Activated CD4-positive, alpha-beta T cell treated with anti-CD3 and anti-CD28 coated beads, Interleukin-2, amount 10 ng/mL, durations not matched to agents 24 days and 14 days (primary cell): ENCODE measurements at regions not wholly inside any gene's neighbourhood (a gene's known extent, or its start where the extent isn't known, plus 50 kb on each side); places are given as distances from the start of the nearest gene placed in this dataset.

Experiments
- DNase-seq: peaks from one replicate; pipeline ENCODE4 v3.0.0; 2022
- H3K27ac Mint-ChIP-seq: one replicate; pipeline ENCODE4 v1.8.0; 2022; ENCODE audit warnings: mild to moderate bottlenecking, mixed read lengths
- H3K27me3 Mint-ChIP-seq: one replicate; pipeline ENCODE4 v1.8.0; 2022; ENCODE audit warnings: mixed read lengths
- H3K36me3 Mint-ChIP-seq: one replicate; pipeline ENCODE4 v1.8.0; 2022; ENCODE audit warnings: low read depth, mild to moderate bottlenecking, mixed read lengths
- H3K4me1 Mint-ChIP-seq: one replicate; pipeline ENCODE4 v1.8.0; 2021; ENCODE audit warnings: mixed read lengths
- H3K4me3 Mint-ChIP-seq: one replicate; pipeline ENCODE4 v1.8.0; 2022; ENCODE audit warnings: mild to moderate bottlenecking, moderate library complexity, mixed read lengths
- H3K9me3 Mint-ChIP-seq: one replicate; pipeline ENCODE4 v1.8.0; 2021; ENCODE audit warnings: mixed read lengths
- intact Hi-C: fragments of 100-400 bp; cut with micrococcal nuclease; formaldehyde crosslinking; loops from one replicate; pipeline ENCODE4 v1.15.1; 2023

- Mint-ChIP-seq H3K4me3 (no peak overlapping the region), H3K27ac (no peak overlapping the region), H3K27me3 (no peaks in the 10 kb centered on the region), H3K4me1 (peaks cover 11% of the 10 kb centered on the region), H3K36me3 (peaks cover 5% of the 10 kb centered on the region), H3K9me3 (peaks cover 15% of the 10 kb centered on the region)
- DNase-seq, result peak; percentile 66
- intact Hi-C loops, result loop anchor here (2.0 kb wide), 1 partner anchor 45 kb away; no protein-coding TSS in a partner anchor
These were observed 304.4 kb upstream of the TGFBR2 start for GRCh38 chr3:30302027-30302426.

- Mint-ChIP-seq H3K9me3 (peaks cover 15% of the 10 kb centered on the region), H3K36me3 (peaks cover 5% of the 10 kb centered on the region), H3K27me3 (no peaks in the 10 kb centered on the region), H3K27ac (no peak overlapping the region), H3K4me3 (no peak overlapping the region), H3K4me1 (peaks cover 11% of the 10 kb centered on the region)
- intact Hi-C loops, result loop anchor here (2.0 kb wide), 1 partner anchor 43 kb away; no protein-coding TSS in a partner anchor
- no peak for DNase-seq
These were observed 302.6 kb upstream of the TGFBR2 start for GRCh38 chr3:30303770-30304169.

GRCh38 chr3:30305021-30305420, 301.4 kb upstream of the TGFBR2 start:
- Mint-ChIP-seq H3K4me1 (peaks cover 9% of the 10 kb centered on the region), H3K36me3 (peaks cover 5% of the 10 kb centered on the region), H3K9me3 (peaks cover 10% of the 10 kb centered on the region), H3K27ac (no peak overlapping the region), H3K4me3 (no peak overlapping the region), H3K27me3 (no peaks in the 10 kb centered on the region)
- no peak for DNase-seq
- intact Hi-C loops, result no loop called here

- H3K4me1 Mint-ChIP-seq, result peaks cover 5% of the 10 kb centered on the region
- intact Hi-C loops, result no loop called here
- H3K36me3 Mint-ChIP-seq, result peaks cover 5% of the 10 kb centered on the region
- DNase-seq, result no peak
- H3K27me3 Mint-ChIP-seq, result no peaks in the 10 kb centered on the region
- no peak overlapping the region for H3K27ac Mint-ChIP-seq
- no peak overlapping the region for H3K4me3 Mint-ChIP-seq
- H3K9me3 Mint-ChIP-seq, result peaks cover 10% of the 10 kb centered on the region
These were observed 299.5 kb upstream of the TGFBR2 start for GRCh38 chr3:30306896-30307295.

DNA sequence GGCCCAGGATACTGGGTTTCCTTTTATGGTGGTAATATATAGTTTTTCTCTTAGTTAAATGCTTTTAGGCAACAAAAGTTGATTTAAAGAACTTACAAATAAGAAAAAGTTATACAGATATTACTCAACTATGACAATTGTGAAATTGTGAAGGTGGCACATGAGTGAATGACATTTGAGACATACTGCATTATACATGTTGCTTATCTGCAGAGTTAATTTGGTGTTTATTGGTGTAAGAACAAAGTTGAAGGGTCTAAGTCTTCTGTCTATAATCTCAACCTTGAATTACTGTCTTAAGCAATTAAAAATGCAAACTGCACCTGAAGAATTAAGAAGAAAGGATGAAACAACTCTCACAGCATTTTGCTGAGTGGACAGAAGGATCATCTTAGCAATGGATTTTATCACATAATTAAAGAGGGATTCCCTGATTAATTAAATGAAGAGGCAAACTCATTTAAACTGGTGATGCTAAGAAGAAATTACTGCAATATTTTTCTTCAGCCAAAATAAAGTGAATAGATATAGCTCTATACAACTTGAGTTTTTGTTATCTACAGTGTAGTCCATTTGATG, 298.9 kb upstream of the TGFBR2 start:
- H3K27me3 Mint-ChIP-seq, result no peaks in the 10 kb centered on the region
- peaks cover 10% of the 10 kb centered on the region for H3K9me3 Mint-ChIP-seq
- intact Hi-C loops, result no loop called here
- peaks cover 1% of the 10 kb centered on the region for H3K4me1 Mint-ChIP-seq
- no peak overlapping the region for H3K4me3 Mint-ChIP-seq
- no peak overlapping the region for H3K27ac Mint-ChIP-seq
- DNase-seq, result no peak
- peaks cover 5% of the 10 kb centered on the region for H3K36me3 Mint-ChIP-seq

GRCh38 chr3:30308131-30308530, 298.3 kb upstream of the TGFBR2 start:
- Mint-ChIP-seq H3K9me3 (peaks cover 13% of the 10 kb centered on the region), H3K27ac (no peak overlapping the region), H3K36me3 (peaks cover 5% of the 10 kb centered on the region)

DNA sequence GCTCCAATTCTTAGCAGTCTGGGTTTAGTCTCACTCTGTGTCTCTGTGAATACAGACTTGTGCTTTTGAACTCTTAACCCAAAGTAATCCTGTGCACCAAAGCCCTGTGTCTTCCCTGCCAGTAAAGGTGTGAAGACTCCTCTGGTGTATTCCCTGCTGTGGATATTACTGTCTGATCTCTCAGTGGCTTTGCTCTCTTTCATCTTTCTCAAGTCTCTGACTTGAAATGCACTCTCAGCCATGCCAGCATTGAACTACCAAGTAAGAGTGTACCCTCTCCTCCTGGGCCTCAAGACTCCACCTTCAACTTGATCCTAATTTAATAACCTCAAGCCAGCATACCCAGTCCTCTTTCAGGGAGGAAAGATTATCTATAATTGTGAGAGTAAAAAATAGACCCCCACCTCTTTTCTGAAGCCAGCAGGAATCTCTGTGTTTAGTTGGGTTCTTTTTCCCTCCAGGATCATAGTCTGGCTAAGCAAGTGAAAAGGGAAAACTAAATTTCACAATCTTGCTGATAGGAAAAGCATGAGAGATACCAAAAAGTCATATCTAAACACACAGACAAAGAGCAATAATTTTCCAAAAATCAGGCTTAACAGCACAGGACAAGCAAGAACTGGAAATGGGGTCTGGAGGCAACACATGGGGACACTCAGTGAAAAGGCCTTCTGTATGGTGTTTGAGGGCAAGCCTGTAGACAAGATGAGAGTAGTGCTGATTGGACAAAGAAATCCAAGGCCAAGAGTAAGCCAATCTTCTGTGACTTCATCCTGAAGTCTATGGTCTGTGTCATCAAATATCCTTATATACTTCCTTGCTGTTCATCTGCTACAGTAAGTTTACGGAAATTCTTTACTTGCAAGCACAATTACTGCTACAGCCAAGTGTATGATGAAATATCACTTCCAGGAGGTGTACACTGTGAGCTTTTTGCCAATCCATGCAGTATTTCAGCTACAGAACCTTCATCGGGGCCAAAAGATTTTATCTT, 296.1 kb upstream of the TGFBR2 start:
- Mint-ChIP-seq H3K36me3 (peaks cover 3% of the 10 kb centered on the region), H3K4me1 (peaks cover 1% of the 10 kb centered on the region), H3K9me3 (peaks cover 15% of the 10 kb centered on the region), H3K4me3 (no peak overlapping the region), H3K27me3 (no peaks in the 10 kb centered on the region), H3K27ac (no peak overlapping the region)
- intact Hi-C loops, result no loop called here
- DNase-seq, result no peak

More at GRCh38 chr3:30308131-30308530, 298.3 kb upstream of the TGFBR2 start:
- intact Hi-C loops, result no loop called here
- no peak for DNase-seq
- no peak overlapping the region for H3K4me3 Mint-ChIP-seq
- peaks cover 1% of the 10 kb centered on the region for H3K4me1 Mint-ChIP-seq
- H3K27me3 Mint-ChIP-seq, result no peaks in the 10 kb centered on the region

DNA sequence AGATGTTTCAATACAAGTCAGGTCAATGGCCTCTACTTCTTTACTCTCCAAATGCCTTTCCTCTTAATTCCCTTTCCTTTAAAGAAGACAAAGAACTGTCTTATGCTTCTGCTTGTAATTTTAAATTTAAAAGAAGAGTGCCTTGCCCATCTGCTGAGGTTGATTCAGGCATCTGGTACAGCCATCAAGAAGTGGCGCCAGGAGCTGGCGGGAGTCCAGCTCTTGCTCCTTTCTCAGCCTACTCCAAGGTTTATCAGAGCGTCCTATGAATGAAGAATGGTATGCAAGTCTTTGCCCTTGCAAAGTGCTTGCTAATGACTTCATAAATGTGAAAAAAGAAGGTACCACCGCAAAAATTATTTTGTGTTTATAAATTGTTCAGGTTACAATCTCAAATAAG, 294.6 kb upstream of the TGFBR2 start:
- no peaks in the 10 kb centered on the region for H3K27me3 Mint-ChIP-seq
- DNase-seq, result no peak
- intact Hi-C loops, result no loop called here
- peaks cover under 1% of the 10 kb centered on the region for H3K4me1 Mint-ChIP-seq
- no peak overlapping the region for H3K27ac Mint-ChIP-seq
- no peaks in the 10 kb centered on the region for H3K36me3 Mint-ChIP-seq
- no peak overlapping the region for H3K4me3 Mint-ChIP-seq
- peaks cover 7% of the 10 kb centered on the region for H3K9me3 Mint-ChIP-seq

DNA sequence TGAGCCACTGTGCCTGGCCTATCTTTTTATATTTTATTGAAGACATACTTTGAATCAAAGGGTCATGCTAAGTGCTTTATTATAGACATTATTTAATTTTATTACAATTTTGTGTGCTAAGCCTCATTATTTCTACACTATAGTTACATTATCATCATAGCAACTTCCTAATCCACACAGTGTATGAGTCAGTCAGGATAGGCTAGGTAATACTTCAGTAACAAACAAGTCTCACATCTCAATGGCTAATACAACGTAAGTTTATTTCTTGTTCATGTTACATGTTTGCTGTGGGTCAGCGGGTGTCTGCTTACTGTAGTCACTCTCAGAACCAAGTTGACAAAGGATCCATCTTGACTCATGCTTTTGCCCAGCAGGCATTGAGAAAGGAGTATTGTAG, 292.6 kb upstream of the TGFBR2 start:
- no peaks in the 10 kb centered on the region for H3K36me3 Mint-ChIP-seq
- intact Hi-C loops, result no loop called here
- no peak overlapping the region for H3K27ac Mint-ChIP-seq

DNA sequence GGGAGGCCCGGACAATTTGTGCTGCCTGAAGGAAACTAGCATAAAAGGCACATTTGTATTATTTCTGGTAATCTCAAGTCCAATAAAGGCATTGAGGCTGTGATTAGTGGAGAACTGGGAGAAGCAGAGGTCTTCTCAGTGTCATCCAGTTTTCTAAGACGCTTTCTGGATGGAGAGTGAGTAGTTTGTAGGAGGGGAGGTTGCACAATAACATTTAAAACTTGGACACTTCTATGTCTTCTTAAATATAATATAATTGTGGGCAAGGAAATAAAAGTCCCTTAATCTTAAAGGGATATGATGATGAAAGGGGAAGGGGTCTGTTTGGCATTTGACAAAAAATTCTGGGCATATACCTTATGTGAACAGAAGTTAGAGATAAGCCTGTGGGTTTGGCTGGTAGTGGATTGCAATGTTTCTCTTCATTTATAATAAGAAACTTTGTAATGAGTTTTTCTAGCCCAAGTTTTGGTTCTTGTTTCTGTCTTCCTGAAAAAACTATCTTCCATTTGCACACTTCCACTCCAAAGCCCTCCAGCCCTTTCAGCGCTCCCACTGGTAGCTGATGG, 291.6 kb upstream of the TGFBR2 start:
- Mint-ChIP-seq H3K27ac (no peak overlapping the region), H3K9me3 (peaks cover 5% of the 10 kb centered on the region), H3K4me3 (no peak overlapping the region), H3K36me3 (no peaks in the 10 kb centered on the region), H3K27me3 (no peaks in the 10 kb centered on the region), H3K4me1 (peaks cover 3% of the 10 kb centered on the region)
- no peak for DNase-seq
- intact Hi-C loops, result no loop called here

More for the DNA sequence above, 292.6 kb upstream of the TGFBR2 start:
- no peak for DNase-seq
- Mint-ChIP-seq H3K4me1 (no peaks in the 10 kb centered on the region), H3K9me3 (peaks cover 5% of the 10 kb centered on the region), H3K27me3 (no peaks in the 10 kb centered on the region), H3K4me3 (no peak overlapping the region)

- Mint-ChIP-seq H3K4me1 (peaks cover 3% of the 10 kb centered on the region), H3K4me3 (no peak overlapping the region), H3K27ac (no peak overlapping the region), H3K9me3 (peaks cover 7% of the 10 kb centered on the region), H3K27me3 (no peaks in the 10 kb centered on the region), H3K36me3 (peaks cover 2% of the 10 kb centered on the region)
- intact Hi-C loops, result no loop called here
- DNase-seq, result no peak
These were observed 291.0 kb upstream of the TGFBR2 start for GRCh38 chr3:30315447-30315846.

DNA sequence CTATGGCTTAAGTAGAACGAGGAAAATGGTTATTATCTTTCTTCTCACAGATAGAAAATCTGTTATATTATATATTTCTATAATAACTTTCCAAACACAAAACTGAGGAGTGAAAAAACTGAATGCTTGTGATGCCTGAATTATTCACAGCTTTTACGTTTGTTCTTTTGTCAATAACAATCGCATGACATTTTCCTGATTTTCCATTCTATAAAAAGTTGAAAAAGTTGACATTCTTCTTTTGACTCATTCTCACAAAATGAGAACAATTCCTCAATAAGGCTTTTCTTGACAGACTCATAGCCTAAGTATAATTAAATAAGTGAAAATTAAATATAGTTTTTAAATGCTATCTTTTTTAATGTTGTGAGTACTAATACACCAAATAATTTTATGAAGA, 288.8 kb upstream of the TGFBR2 start:
- no peak overlapping the region for H3K27ac Mint-ChIP-seq
- peaks cover 3% of the 10 kb centered on the region for H3K4me1 Mint-ChIP-seq
- H3K9me3 Mint-ChIP-seq, result peaks cover 15% of the 10 kb centered on the region
- H3K36me3 Mint-ChIP-seq, result peaks cover 2% of the 10 kb centered on the region
- H3K27me3 Mint-ChIP-seq, result no peaks in the 10 kb centered on the region
- intact Hi-C loops, result no loop called here
- H3K4me3 Mint-ChIP-seq, result no peak overlapping the region
- DNase-seq, result no peak

GRCh38 chr3:30318110-30318509, 288.3 kb upstream of the TGFBR2 start:
- Mint-ChIP-seq H3K27ac (no peak overlapping the region), H3K4me1 (peaks cover 3% of the 10 kb centered on the region), H3K27me3 (no peaks in the 10 kb centered on the region), H3K36me3 (peaks cover 2% of the 10 kb centered on the region), H3K9me3 (peaks cover 15% of the 10 kb centered on the region), H3K4me3 (no peak overlapping the region)
- intact Hi-C loops, result loop anchor here (2.0 kb wide), 1 partner anchor 29 kb away; no protein-coding TSS in a partner anchor
- no peak for DNase-seq

DNA sequence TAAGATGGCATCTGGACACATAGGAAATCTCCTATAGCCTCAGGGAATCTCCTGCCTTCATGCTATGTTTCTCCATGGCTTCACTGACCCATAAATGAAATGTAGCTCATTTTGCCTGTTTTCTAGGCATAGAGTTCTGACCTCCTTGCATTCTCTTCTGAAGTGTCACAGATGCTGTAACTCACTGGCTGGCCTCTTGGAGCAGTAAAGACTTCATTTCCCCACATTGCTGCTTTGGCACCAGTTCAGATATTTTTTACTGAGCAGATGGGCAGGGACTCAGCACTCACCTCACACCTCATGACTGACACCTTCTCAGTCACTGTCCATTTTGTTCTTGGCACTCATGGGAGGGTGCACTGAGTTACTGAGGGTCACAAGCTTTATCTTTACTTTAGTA, 286.7 kb upstream of the TGFBR2 start:
- Mint-ChIP-seq H3K4me1 (peaks cover 3% of the 10 kb centered on the region), H3K9me3 (peaks cover 17% of the 10 kb centered on the region), H3K4me3 (no peak overlapping the region), H3K36me3 (peaks cover 2% of the 10 kb centered on the region), H3K27me3 (no peaks in the 10 kb centered on the region), H3K27ac (no peak overlapping the region)
- intact Hi-C loops, result loop anchor here (2.0 kb wide), 1 partner anchor 27 kb away; no protein-coding TSS in a partner anchor
- DNase-seq, result peak; percentile 72
